AG04449 (cell line): ENCODE measurements at regions not wholly inside any gene's neighbourhood (a gene's known extent, or its start where the extent isn't known, plus 50 kb on each side); places are given as distances from the start of the nearest gene placed in this dataset.
"Not testable (repeated sequence)": the region's sequence is repeated elsewhere in the genome, so short reads cannot be mapped to it uniquely, and the experiment has no call there.

Experiments
- CTCF ChIA-PET: fragments of 350-600 bp; formaldehyde crosslinking; extraction: SDS; loops from one replicate; lab custom pipeline; 2021; ENCODE audit warnings: antibody characterized with exemption; lab: Yijun Ruan, JAX
- POLR2A ChIA-PET: fragments of 400-600, 350-600 bp; formaldehyde crosslinking; extraction: SDS; loops from one replicate; lab custom pipeline; 2020; ENCODE audit warnings: antibody characterized with exemption, inconsistent platforms; lab: Yijun Ruan, JAX
- DNase-seq: peaks from one replicate; pipeline ENCODE4 v3.0.0-alpha.2; 2010; ENCODE audit warnings: low read depth, low spot score
- H3K4me3 ChIP-seq: 2 replicates; pipeline ENCODE4 v1.5.1; 2011; ENCODE audit warnings: low read depth, mild to moderate bottlenecking, control low read depth, low read length
- TF ChIP-seq, protein P1 (sequence below): IDR thresholded peaks from one replicate; pipeline ENCODE4 v1.5.1; 2011; ENCODE audit warnings: mild to moderate bottlenecking, moderate library complexity, low read length, control low read depth, inconsistent platforms; ENCODE audit not compliant: insufficient read depth; ENCODE audit errors: missing control alignments

DNA sequence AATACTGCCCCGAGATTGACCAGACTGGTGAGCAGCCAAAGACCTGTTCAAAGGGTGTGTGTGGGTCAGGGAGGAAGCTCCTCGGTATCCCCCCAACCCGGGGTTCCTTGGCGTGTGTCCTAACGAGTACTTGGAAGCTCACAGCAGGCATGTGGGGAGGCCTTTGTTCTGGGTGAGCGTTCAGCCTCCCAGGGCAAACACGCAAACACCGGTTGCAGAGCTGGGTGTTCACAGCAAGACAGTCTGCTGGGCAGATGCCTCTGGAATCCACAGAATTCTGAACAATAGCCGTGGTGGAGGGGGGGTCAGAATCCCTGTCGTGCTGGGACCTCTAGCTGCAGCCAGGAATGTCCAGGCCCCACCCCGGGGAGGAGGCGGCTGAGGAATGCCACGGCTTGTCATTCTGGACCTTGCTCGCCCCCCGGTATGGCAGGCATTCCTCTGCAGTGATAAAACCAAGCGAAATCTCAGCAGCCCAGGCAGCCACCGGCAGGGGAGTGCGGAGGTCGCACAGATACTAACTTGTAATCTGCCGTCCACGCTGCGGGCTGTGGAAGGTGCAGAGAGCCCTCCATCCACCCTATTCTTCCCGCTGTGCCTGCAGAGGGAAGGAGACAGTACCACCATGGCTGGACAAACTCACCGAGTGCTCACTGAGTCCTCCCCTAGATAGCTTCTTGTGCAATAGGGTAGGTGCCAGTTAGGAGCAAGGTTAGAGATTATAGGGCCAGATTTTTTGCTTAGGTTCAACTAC lies 77.8 kb upstream of the METTL9 start:
- peak overlapping the region; percentile 1; the same call in 1 of the 2 replicates for H3K4me3 ChIP-seq
- POLR2A ChIA-PET, result interaction anchor here (0.5 to 1.0 kb wide), 2 partner anchors 617 to 656 kb away, joined by 3 read pairs; no protein-coding TSS in a partner anchor

DNA sequence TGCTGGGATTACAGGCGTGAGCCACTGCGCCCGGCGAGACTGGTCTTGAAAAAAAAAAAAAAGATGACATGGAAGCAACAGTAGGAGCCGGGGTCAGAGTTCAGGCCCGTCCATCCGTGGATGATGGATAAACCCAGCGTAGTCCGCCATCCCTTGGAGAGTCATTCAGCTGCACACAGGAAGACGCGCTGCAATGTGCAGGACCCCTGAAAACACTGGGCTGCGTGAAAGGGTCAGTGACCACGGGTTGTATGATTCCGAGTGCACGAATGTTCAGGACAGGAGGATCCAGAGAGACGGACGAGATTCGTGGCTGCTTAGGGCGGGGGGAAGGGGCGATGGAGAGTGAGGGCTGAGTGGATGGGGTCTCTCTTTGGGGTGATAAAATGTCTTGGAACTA lies 76.5 kb upstream of the METTL9 start:
- CTCF ChIA-PET, POLR2A ChIA-PET, H3K4me3 ChIP-seq, DNase-seq: not testable (repeated sequence)

More for the DNA sequence above, 77.8 kb upstream of the METTL9 start:
- CTCF ChIA-PET, DNase-seq: not testable (repeated sequence)
- TF ChIP-seq, protein P1, sequence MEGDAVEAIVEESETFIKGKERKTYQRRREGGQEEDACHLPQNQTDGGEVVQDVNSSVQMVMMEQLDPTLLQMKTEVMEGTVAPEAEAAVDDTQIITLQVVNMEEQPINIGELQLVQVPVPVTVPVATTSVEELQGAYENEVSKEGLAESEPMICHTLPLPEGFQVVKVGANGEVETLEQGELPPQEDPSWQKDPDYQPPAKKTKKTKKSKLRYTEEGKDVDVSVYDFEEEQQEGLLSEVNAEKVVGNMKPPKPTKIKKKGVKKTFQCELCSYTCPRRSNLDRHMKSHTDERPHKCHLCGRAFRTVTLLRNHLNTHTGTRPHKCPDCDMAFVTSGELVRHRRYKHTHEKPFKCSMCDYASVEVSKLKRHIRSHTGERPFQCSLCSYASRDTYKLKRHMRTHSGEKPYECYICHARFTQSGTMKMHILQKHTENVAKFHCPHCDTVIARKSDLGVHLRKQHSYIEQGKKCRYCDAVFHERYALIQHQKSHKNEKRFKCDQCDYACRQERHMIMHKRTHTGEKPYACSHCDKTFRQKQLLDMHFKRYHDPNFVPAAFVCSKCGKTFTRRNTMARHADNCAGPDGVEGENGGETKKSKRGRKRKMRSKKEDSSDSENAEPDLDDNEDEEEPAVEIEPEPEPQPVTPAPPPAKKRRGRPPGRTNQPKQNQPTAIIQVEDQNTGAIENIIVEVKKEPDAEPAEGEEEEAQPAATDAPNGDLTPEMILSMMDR, result peak; percentile 43

DNA sequence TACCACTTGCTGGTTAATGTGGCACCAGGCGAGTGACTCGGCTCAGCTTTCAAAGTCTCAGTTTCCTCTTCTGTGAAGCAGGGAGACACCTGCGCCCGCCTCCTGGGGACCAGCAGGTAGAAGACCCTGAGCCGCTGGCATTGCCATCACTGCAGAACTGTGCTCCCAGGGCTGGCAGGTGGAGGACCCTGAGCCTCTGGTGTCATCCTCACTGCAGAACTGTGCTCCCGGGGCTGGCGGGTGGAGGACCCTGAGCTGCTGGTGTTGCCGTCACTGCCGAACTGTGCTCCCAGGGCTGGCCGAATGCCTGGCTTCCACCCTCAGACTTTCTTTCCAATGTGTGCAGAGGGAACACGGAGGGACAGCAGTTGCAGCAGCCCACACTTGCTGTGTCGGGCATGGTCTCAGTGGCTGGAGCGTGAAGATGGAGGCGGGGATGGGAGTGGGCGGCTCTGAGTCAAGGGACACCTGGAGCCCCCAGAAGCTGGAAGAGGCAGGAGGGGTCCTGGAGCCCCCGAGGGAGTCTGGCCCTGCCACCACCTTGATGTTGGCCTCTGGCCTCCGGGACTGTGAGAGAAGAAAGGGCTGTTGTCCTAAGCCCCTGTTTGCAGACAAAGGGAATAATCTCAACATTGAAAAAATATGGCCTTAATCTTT lies 75.8 kb upstream of the METTL9 start:
- no peak overlapping the region for H3K4me3 ChIP-seq
- DNase-seq, result no peak
- POLR2A ChIA-PET, result no interaction called here
- TF ChIP-seq, protein P1, result no peak
- CTCF ChIA-PET, result no interaction called here

DNA sequence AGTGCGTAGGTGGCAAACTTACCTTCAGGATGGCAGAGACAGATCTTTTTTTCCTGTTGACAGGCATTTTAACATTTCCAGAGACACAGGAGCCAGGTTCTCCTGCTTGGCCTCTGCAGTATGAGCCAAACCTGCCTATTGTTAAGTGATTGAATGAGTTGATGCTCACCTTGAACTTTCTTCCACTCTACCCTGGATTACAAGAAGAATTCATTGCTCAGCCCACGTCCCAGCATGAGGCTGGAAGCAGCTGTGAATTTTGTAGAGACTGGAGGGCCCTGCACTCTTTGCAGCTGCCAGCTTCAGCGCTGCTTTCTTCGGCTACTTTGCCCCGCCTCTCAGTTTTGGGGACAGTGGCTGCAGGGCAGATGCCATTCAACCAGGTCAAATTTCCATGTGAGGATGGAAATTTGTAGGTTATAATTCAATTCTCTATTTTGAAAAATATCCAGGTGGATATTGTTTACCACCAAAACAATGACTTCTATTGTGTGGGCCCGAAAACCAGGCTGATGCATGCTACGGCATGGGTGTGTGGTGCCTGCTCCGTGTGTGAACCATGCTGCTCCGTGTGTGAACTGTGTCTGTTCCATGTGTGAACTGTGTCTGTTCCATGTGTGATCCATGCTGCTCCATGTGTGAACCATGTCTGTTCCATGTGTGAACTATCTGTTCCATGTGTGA lies 75.2 kb upstream of the METTL9 start:
- TF ChIP-seq, protein P1, result no peak
- CTCF ChIA-PET, result no interaction called here
- POLR2A ChIA-PET, result no interaction called here
- H3K4me3 ChIP-seq, result no peak overlapping the region
- DNase-seq, result no peak

DNA sequence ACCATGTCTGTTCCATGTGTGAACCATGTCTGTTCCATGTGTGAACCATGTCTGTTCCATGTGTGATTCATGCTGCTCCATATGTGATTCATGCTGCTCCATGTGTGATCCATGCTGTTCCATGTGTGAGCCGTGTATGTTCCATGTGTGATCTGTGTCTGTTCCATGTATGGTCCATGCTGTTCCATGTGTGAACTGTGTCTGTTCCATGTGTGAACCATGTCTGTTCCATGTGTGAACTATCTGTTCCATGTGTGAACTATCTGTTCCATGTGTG lies 74.7 kb upstream of the METTL9 start:
- H3K4me3 ChIP-seq, CTCF ChIA-PET, DNase-seq: not testable (repeated sequence)
- POLR2A ChIA-PET, result interaction anchor here (0.5 kb wide), 1 partner anchor 23 kb away, joined by 3 read pairs; no protein-coding TSS in a partner anchor

DNA sequence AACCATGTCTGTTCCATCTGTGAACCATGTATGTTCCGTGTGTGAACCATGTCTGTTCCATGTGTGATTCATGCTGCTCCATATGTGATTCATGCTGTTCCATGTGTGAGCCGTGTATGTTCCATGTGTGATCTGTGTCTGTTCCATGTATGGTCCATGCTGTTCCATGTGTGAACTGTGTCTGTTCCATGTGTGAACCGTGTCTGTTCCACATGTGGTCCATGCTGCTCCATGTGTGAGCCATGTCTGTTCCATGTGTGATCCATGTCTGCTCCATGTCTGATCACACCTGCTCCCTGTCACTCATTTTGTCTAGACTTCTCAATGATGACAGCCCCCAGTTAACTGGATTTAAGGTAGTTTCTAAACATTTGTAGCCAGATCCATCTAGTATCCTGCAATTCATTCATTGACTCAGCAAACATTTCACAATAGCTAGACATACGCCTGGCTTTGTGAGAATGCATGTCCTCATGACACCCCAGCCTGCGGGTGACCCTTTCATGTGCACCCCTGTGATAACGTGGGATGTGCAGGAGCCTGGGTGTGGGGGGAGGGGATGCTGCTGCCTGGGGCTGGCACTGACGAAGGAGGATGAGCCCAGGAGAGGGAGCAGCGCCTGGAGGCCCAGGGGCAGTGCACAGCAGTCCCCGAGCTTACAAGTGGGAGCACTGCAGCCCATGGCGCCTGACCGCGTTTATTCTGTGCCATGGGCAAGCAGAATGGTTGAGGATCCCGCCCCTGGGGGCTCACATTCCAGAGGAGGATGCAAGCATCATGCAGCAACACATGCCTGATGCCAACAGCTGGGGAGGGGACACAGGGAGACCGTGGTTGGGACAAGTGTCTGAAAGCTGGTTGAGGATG lies 74.1 kb upstream of the METTL9 start:
- H3K4me3 ChIP-seq, DNase-seq, CTCF ChIA-PET: not testable (repeated sequence)
- POLR2A ChIA-PET, result interaction anchor here (0.5 kb wide), 1 partner anchor 23 kb away, joined by 3 read pairs; no protein-coding TSS in a partner anchor

DNA sequence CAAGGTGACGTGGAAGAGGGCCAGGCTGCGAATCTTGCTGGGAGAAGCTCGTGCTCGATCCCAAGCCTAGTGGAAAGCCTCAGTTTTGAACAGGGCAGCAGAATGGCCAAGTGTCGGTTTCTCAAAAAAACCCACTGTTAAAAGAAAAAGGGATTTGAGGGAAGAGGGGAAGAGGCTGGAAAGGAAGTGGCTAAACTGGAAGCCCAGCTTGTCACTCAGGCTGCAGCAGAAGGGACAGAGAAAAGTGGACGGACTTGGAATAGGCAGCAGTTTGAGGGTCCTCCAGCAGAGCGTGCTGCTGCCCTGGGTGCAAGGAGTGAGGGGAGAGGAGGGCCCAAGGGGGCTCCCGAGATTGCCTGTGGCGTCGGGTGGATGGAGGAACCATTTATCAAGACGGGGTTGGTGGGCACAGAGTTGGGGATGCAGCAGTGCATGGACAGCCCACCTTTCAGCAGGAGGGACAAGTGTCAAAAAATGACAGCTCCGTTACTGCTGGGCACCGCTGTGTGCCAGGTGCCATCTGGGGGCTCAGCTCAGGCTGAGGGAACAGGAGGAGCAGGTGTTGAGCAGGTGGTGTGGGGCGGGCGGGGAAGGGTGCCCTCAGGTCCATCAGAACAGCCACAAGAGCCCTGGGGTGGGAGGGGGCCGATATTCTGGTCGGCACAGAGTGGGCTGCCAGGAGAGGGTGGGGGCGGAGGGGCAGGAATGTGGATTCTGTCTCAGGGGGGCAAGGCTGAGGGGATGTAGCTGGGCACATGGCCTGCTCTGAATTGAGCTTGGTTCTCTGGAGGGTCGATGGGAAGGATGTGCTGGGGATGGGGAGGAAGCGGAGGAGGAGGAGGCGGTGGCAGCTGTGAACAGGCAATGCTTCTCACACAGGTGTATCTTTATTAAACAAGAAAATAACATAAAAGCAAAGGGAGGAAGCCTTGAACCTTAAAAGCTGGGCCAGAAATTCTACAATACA lies 73.1 kb upstream of the METTL9 start:
- H3K4me3 ChIP-seq, POLR2A ChIA-PET, DNase-seq, CTCF ChIA-PET: not testable (repeated sequence)
